Thoracic aorta (tissue), 2 donors: ENCODE measurements at regions not wholly inside any gene's neighbourhood (a gene's known extent, or its start where the extent isn't known, plus 50 kb on each side); places are given as distances from the start of the nearest gene placed in this dataset.

Experiments used
- ATAC-seq: fragments of 150-250 bp; one replicate; pipeline ENCODE4 v1.8.0; 2017; ENCODE audit warnings: low read depth; ENCODE audit not compliant: insufficient number of reproducible peaks, low FRiP score
- DNase-seq: peaks from one replicate; pipeline ENCODE4 v3.0.0-alpha.2; 2020; ENCODE audit warnings: low spot score
- H3K27ac ChIP-seq, 2 donors: fragments of 200-600 bp; sonication (generic); 1 replicate in 1 of 2; 2 replicates in 1 of 2; pipeline ENCODE4 v1.5.1; 2016; ENCODE audit warnings: mild to moderate bottlenecking in 2 of 2, moderate library complexity in 2 of 2
- H3K27me3 ChIP-seq: fragments of 200-600 bp; sonication (generic); replicated peaks from 2 replicates; pipeline ENCODE4 v1.6.0; 2016; ENCODE audit warnings: mild to moderate bottlenecking; ENCODE audit not compliant: insufficient read depth
- H3K36me3 ChIP-seq: fragments of 200-600 bp; sonication (generic); one replicate; pipeline ENCODE4 v1.5.1; 2016
- H3K4me1 ChIP-seq, 2 donors: fragments of 200-600 bp; sonication (generic); 1 replicate in 1 of 2; 2 replicates in 1 of 2; pipeline versions ENCODE4 v1.5.1 to v1.6.0; 2016; ENCODE audit warnings: low read depth in 2 of 2, mild to moderate bottlenecking in 1 of 2; ENCODE audit not compliant: control insufficient read depth in 1 of 2
- H3K4me3 ChIP-seq: fragments of 200-600 bp; sonication (generic); 2 replicates; pipeline ENCODE4 v1.5.1; 2016; ENCODE audit warnings: mild to moderate bottlenecking
- H3K9me3 ChIP-seq: fragments of 200-600 bp; sonication (generic); 2 replicates; pipeline ENCODE4 v1.5.1; 2016
- CTCF ChIP-seq: fragments of 200-600 bp; sonication (generic); IDR thresholded peaks from one replicate; pipeline ENCODE4 v1.5.1; 2019; ENCODE audit warnings: antibody characterized with exemption

GRCh38 chr14:39734306-39734705 is 302.1 kb upstream of the FBXO33 start:
- DNase-seq (no peak), ATAC-seq (no peak)
- no peaks in the 10 kb centered on the region for H3K27me3 ChIP-seq
- H3K4me3 ChIP-seq: no peak overlapping the region
- peaks cover 0 to 3% of the 10 kb centered on the region in 2 donors for H3K4me1 ChIP-seq
- TF ChIP-seq CTCF: no peak
- no peaks in the 10 kb centered on the region for H3K9me3 ChIP-seq
- H3K27ac ChIP-seq: no peak overlapping the region
- H3K36me3 ChIP-seq: no peaks in the 10 kb centered on the region

GRCh38 chr14:39733741-39734140 is 301.5 kb upstream of the FBXO33 start:
- TF ChIP-seq CTCF: no peak
- Histone ChIP-seq H3K27ac (no peak overlapping the region), H3K4me1 (no peaks in the 10 kb centered on the region), H3K4me3 (no peak overlapping the region), H3K27me3 (no peaks in the 10 kb centered on the region), H3K9me3 (no peaks in the 10 kb centered on the region), H3K36me3 (no peaks in the 10 kb centered on the region)
- no peak for DNase-seq
- no peak for ATAC-seq

GRCh38 chr14:39731912-39732311 is 299.7 kb upstream of the FBXO33 start:
- H3K9me3 ChIP-seq: no peaks in the 10 kb centered on the region
- no peaks in the 10 kb centered on the region for H3K27me3 ChIP-seq
- no peak for ATAC-seq
- TF ChIP-seq CTCF: no peak
- H3K27ac ChIP-seq: no peak overlapping the region
- no peak for DNase-seq
- no peak overlapping the region for H3K4me3 ChIP-seq
- H3K36me3 ChIP-seq: no peaks in the 10 kb centered on the region
- H3K4me1 ChIP-seq: no peaks in the 10 kb centered on the region

GRCh38 chr14:39726563-39726962 is 294.3 kb upstream of the FBXO33 start:
- DNase-seq: no peak
- H3K4me1 ChIP-seq: no peaks in the 10 kb centered on the region
- no peaks in the 10 kb centered on the region for H3K36me3 ChIP-seq
- TF ChIP-seq CTCF: no peak
- H3K4me3 ChIP-seq: no peak overlapping the region
- no peaks in the 10 kb centered on the region for H3K27me3 ChIP-seq
- H3K9me3 ChIP-seq: no peaks in the 10 kb centered on the region
- no peak overlapping the region for H3K27ac ChIP-seq
- no peak for ATAC-seq

GRCh38 chr14:39722547-39723273 is 290.5 kb upstream of the FBXO33 start:
- no peak overlapping the region for H3K27ac ChIP-seq
- no peaks in the 10 kb centered on the region for H3K4me1 ChIP-seq
- DNase-seq (no peak), ATAC-seq (no peak)
- no peaks in the 10 kb centered on the region for H3K36me3 ChIP-seq
- no peaks in the 10 kb centered on the region for H3K9me3 ChIP-seq
- no peak overlapping the region for H3K4me3 ChIP-seq
- H3K27me3 ChIP-seq: no peaks in the 10 kb centered on the region
- TF ChIP-seq CTCF: no peak
